ENCODE measurements at regions not wholly inside any gene's neighbourhood (a gene's known extent, or its start where the extent isn't known, plus 50 kb on each side); places are given as distances from the start of the nearest gene placed in this dataset.

DNA sequence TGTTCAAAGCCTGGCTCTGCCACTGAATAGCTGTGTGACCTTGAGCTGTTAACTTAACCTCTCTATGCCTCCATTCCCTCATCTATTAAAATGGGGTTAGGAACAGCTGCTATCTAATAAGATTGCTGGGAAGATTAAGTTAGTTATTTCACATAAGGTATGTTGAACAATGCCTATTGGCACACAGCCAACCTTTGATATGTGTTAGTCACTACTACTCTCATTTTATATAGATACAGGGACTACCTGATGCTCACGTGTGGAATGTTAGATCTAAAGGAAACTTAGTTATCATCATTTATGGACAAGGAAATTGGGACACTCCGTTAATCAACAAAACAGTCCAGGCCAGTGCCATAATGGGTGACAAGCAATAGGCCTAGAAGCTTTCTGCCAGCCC, 332.4 kb upstream of the PPP2R3A start:
- no peak overlapping the region for H3K4me3 ChIP-seq (ENCODE audit: low read length in 2 of 2)
- no peak overlapping the region for H3K27ac ChIP-seq (ENCODE audit: low read depth in 1 of 2, low read length in 2 of 2)
- no peaks in the 10 kb centered on the region for H3K36me3 ChIP-seq (ENCODE audit: control insufficient read depth in 1 of 2, insufficient read depth in 2 of 2, low read length in 1 of 2)
- ATAC-seq (ENCODE audit: low FRiP score): no peak
- no peaks in the 10 kb centered on the region for H3K27me3 ChIP-seq (ENCODE audit: control insufficient read depth in 1 of 2, insufficient read depth in 2 of 2, low read length in 1 of 2)
- 83 to 90% methylated on average over 2 of the region's 2 CpGs for WGBS, 2 donors
- intact Hi-C loops (cut with DNase I): no loop called here
- H3K9me3 ChIP-seq (ENCODE audit: control insufficient read depth, low read length): peaks cover 3% of the 10 kb centered on the region
- DNase-seq: no peak
- no peaks in the 10 kb centered on the region for H3K4me1 ChIP-seq (ENCODE audit: control insufficient read depth in 1 of 2, insufficient read depth in 2 of 2, low read length in 2 of 2)

DNA sequence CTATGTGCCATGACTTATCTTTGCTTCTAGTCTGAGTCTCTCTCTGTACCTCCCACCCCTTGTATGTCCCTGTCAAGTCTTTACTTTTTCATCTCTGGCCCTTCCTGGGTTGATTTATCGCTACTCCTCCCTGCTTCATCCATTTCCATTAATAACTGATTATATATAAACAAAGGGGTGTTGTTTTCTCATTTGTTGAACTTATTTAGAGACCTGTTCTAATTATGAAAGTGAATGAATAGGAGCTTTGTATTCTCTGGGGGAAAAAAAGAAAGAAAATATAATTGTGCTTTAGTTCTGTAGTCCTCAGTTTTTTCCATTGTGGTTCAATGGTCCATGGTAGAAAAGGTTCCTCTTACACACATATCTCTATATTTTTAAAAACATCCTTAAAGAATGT, 328.9 kb upstream of the PPP2R3A start:
- Histone ChIP-seq H3K4me1 (ENCODE audit: control insufficient read depth in 1 of 2, insufficient read depth in 2 of 2, low read length in 2 of 2) (no peaks in the 10 kb centered on the region), H3K36me3 (ENCODE audit: control insufficient read depth in 1 of 2, insufficient read depth in 2 of 2, low read length in 1 of 2) (no peaks in the 10 kb centered on the region), H3K4me3 (ENCODE audit: low read length in 2 of 2) (no peak overlapping the region), H3K27ac (ENCODE audit: low read depth in 1 of 2, low read length in 2 of 2) (no peak overlapping the region), H3K27me3 (ENCODE audit: control insufficient read depth in 1 of 2, insufficient read depth in 2 of 2, low read length in 1 of 2) (no peaks in the 10 kb centered on the region), H3K9me3 (ENCODE audit: control insufficient read depth, low read length) (peaks cover 1% of the 10 kb centered on the region)
- no peak for DNase-seq
- no peak for ATAC-seq (ENCODE audit: low FRiP score)
- intact Hi-C loops (cut with DNase I): no loop called here
- WGBS, 2 donors: 83 to 91% methylated on average over 1 of the region's 1 CpG

DNA sequence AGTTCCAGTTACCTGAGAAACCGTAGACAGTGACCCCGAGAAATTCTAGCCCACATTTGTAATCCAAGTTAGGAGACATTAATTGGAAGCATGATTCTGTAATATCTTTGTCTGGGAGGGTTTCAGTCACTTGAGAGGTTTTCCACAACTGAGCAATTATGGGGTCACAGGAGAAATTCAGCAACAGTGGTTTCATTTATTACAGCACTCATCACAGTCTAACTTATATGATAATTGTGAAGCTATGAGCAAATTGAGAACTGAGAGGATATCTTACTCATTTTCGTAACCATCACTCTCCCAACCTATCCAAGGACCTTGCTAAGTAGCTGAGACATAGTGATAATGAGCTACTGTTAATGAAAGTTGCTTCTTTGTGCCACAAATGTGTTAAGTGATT, 328.5 kb upstream of the PPP2R3A start:
- Histone ChIP-seq H3K4me1 (ENCODE audit: control insufficient read depth in 1 of 2, insufficient read depth in 2 of 2, low read length in 2 of 2) (no peaks in the 10 kb centered on the region), H3K4me3 (ENCODE audit: low read length in 2 of 2) (no peak overlapping the region), H3K9me3 (ENCODE audit: control insufficient read depth, low read length) (peaks cover 1% of the 10 kb centered on the region), H3K27ac (ENCODE audit: low read depth in 1 of 2, low read length in 2 of 2) (no peak overlapping the region), H3K27me3 (ENCODE audit: control insufficient read depth in 1 of 2, insufficient read depth in 2 of 2, low read length in 1 of 2) (no peaks in the 10 kb centered on the region), H3K36me3 (ENCODE audit: control insufficient read depth in 1 of 2, insufficient read depth in 2 of 2, low read length in 1 of 2) (no peaks in the 10 kb centered on the region)
- ATAC-seq (ENCODE audit: low FRiP score) (no peak), DNase-seq (no peak)
- WGBS, 2 donors: 72 to 73% methylated on average over 3 of the region's 3 CpGs
- intact Hi-C loops (cut with DNase I): no loop called here

DNA sequence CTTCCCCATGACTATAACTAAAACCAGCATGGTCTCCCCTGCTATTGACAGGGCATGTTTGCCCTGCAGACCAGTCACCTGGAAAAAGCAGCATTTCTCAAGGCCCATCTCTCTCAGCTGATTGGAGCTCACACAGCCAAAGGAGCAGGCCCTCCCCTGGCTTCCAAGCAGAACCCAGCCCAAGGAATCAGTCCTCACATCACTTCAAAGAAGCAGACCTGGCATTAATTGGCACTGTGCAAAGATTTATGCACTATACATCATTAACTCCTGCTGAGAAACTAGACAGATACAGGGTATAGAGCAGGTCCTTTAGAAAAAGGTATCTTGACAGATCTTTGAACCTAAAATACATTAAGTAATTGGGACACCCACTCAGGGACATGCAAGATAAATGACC, 323.8 kb upstream of the PPP2R3A start:
- Histone ChIP-seq H3K9me3 (ENCODE audit: control insufficient read depth, low read length) (peaks cover 1% of the 10 kb centered on the region), H3K27ac (ENCODE audit: low read depth in 1 of 2, low read length in 2 of 2) (no peak overlapping the region), H3K4me1 (ENCODE audit: control insufficient read depth in 1 of 2, insufficient read depth in 2 of 2, low read length in 2 of 2) (no peaks in the 10 kb centered on the region), H3K36me3 (ENCODE audit: control insufficient read depth in 1 of 2, insufficient read depth in 2 of 2, low read length in 1 of 2) (no peaks in the 10 kb centered on the region), H3K4me3 (ENCODE audit: low read length in 2 of 2) (no peak overlapping the region), H3K27me3 (ENCODE audit: control insufficient read depth in 1 of 2, insufficient read depth in 2 of 2, low read length in 1 of 2) (no peaks in the 10 kb centered on the region)
- no peak for DNase-seq
- ATAC-seq (ENCODE audit: low FRiP score): no peak
- intact Hi-C loops (cut with DNase I): no loop called here

DNA sequence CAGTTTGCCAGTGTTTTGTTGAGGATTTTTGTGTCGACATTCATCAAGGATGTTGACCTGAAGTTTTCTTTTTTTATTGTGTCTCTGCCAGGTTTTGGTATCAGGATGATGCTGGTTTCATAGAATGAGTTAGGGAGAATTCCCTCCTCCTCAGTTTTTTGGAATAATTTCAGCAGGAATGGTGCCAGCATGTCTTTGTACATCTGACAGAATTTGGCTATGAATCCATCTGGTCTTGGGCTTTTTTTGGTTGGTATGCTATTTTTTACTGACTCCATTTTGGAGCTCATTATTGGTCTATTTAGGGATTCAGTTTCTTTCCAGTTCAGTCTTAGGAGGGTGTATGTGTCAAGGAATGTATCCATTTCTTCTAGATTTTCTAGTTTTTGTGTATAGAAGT, 320.0 kb upstream of the PPP2R3A start:
- ATAC-seq (ENCODE audit: low FRiP score): no peak
- intact Hi-C loops (cut with DNase I): no loop called here

DNA sequence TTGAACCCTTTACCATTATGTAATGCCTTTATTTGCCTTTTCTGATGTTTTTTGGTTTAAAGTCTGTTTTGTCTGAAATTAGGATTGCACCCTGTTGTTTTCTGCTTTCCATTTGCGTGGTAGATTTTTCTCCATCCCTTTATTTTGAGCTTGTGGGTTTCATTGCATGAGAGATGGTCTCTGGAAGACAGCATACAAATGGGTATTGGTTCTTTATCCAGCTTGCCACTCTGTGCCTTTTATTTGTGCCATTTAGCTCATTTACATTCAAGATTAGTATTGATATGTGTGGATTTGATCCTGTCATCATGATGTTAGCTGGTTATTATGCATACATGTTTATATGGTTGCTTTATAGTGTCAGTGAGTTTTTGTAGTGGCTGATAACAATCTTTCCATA, 318.7 kb upstream of the PPP2R3A start:
- no peaks in the 10 kb centered on the region for H3K36me3 ChIP-seq (ENCODE audit: control insufficient read depth in 1 of 2, insufficient read depth in 2 of 2, low read length in 1 of 2)
- no peaks in the 10 kb centered on the region for H3K4me1 ChIP-seq (ENCODE audit: control insufficient read depth in 1 of 2, insufficient read depth in 2 of 2, low read length in 2 of 2)
- 54 to 69% methylated on average over 1 of the region's 1 CpG for WGBS, 2 donors
- no peak overlapping the region for H3K4me3 ChIP-seq (ENCODE audit: low read length in 2 of 2)
- H3K27me3 ChIP-seq (ENCODE audit: control insufficient read depth in 1 of 2, insufficient read depth in 2 of 2, low read length in 1 of 2): peaks cover 0 to 1% of the 10 kb centered on the region in 2 donors
- intact Hi-C loops (cut with DNase I): no loop called here
- DNase-seq: no peak
- peaks cover 4% of the 10 kb centered on the region for H3K9me3 ChIP-seq (ENCODE audit: control insufficient read depth, low read length)
- H3K27ac ChIP-seq (ENCODE audit: low read depth in 1 of 2, low read length in 2 of 2): no peak overlapping the region
- no peak for ATAC-seq (ENCODE audit: low FRiP score)

More for the DNA sequence above, 320.0 kb upstream of the PPP2R3A start:
- DNase-seq: no peak
- H3K36me3 ChIP-seq (ENCODE audit: control insufficient read depth in 1 of 2, insufficient read depth in 2 of 2, low read length in 1 of 2): no peaks in the 10 kb centered on the region
- H3K9me3 ChIP-seq (ENCODE audit: control insufficient read depth, low read length): peaks cover 1% of the 10 kb centered on the region
- H3K4me3 ChIP-seq (ENCODE audit: low read length in 2 of 2): no peak overlapping the region
- no peaks in the 10 kb centered on the region for H3K4me1 ChIP-seq (ENCODE audit: control insufficient read depth in 1 of 2, insufficient read depth in 2 of 2, low read length in 2 of 2)
- no peak overlapping the region for H3K27ac ChIP-seq (ENCODE audit: low read depth in 1 of 2, low read length in 2 of 2)
- H3K27me3 ChIP-seq (ENCODE audit: control insufficient read depth in 1 of 2, insufficient read depth in 2 of 2, low read length in 1 of 2): no peaks in the 10 kb centered on the region
- 85% methylated on average over 1 of the region's 1 CpG for WGBS, 2 donors

DNA sequence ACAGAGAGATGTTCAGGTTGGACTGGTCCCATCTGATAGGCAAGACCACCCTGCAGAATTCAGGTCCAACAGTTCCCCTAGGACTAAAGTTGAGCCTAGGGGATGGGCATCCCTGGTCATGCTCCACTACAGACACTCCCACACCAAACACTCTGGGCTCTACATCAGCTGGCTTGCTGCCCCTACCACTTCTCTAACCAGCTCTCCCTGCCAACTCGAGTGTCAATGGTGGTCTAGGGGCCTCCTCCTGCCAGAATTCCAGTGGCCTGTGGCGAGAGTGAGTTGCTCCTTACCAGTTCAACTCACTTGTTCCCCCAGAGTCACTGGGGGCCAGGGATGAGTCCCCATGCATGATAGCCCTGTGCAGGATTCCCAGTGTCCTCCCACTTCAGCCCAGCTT, 316.2 kb upstream of the PPP2R3A start:
- no peak overlapping the region for H3K27ac ChIP-seq (ENCODE audit: low read depth in 1 of 2, low read length in 2 of 2)
- DNase-seq (no peak), ATAC-seq (ENCODE audit: low FRiP score) (no peak)
- no peaks in the 10 kb centered on the region for H3K4me1 ChIP-seq (ENCODE audit: control insufficient read depth in 1 of 2, insufficient read depth in 2 of 2, low read length in 2 of 2)
- H3K27me3 ChIP-seq (ENCODE audit: control insufficient read depth in 1 of 2, insufficient read depth in 2 of 2, low read length in 1 of 2): peaks cover 0 to 1% of the 10 kb centered on the region in 2 donors
- no peaks in the 10 kb centered on the region for H3K36me3 ChIP-seq (ENCODE audit: control insufficient read depth in 1 of 2, insufficient read depth in 2 of 2, low read length in 1 of 2)
- H3K9me3 ChIP-seq (ENCODE audit: control insufficient read depth, low read length): peaks cover 5% of the 10 kb centered on the region
- intact Hi-C loops (cut with DNase I): no loop called here
- WGBS, 2 donors: 65 to 67% methylated on average over 2 of the region's 2 CpGs
- no peak overlapping the region for H3K4me3 ChIP-seq (ENCODE audit: low read length in 2 of 2)

DNA sequence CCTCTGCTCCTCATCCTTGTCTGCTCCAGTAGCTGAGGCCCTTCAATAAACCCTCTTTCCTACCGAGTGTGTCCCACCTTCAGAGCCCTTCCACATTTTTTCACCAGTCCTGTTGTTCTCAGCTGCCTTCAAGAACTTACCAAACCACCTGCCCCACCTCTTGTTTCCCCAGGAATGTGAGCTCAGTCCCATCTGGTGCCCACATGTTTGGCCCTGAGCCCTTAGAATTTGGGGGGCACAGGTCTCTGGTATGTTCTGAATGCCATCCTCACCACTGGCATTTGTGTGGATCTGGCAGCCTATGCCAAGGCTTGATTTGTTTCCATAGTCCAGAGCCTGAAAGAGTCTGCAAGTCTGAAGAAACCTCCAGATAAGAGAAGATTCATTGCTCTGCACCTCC, 315.2 kb upstream of the PPP2R3A start:
- H3K4me1 ChIP-seq (ENCODE audit: control insufficient read depth in 1 of 2, insufficient read depth in 2 of 2, low read length in 2 of 2): no peaks in the 10 kb centered on the region
- 65 to 81% methylated on average over 1 of the region's 1 CpG for WGBS, 2 donors
- H3K27me3 ChIP-seq (ENCODE audit: control insufficient read depth in 1 of 2, insufficient read depth in 2 of 2, low read length in 1 of 2): peaks cover 0 to 1% of the 10 kb centered on the region in 2 donors
- no peak overlapping the region for H3K4me3 ChIP-seq (ENCODE audit: low read length in 2 of 2)
- ATAC-seq (ENCODE audit: low FRiP score): no peak
- no peak for DNase-seq
- no peak overlapping the region for H3K27ac ChIP-seq (ENCODE audit: low read depth in 1 of 2, low read length in 2 of 2)
- H3K36me3 ChIP-seq (ENCODE audit: control insufficient read depth in 1 of 2, insufficient read depth in 2 of 2, low read length in 1 of 2): no peaks in the 10 kb centered on the region
- H3K9me3 ChIP-seq (ENCODE audit: control insufficient read depth, low read length): peaks cover 5% of the 10 kb centered on the region
- intact Hi-C loops (cut with DNase I): no loop called here

DNA sequence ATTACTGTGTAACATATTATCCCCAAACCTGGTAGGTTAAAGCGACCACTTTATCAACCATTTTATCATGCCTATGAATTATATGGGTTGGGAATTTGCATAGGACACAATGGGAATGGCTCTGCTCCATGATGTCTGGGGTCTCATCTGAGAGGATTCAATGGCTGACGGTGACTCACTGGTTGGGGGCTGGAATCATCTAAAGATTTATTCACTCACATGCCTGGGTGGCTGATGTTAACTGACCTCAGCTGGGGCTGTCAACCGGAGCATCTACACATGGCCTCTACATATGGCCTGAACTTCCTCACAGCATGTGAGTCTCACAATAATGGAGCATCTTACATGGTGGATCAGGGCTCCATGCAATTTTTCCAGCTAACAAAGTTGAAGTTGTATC, 313.1 kb upstream of the PPP2R3A start:
- 47 to 51% methylated on average over 3 of the region's 3 CpGs for WGBS, 2 donors
- Histone ChIP-seq H3K27me3 (ENCODE audit: control insufficient read depth in 1 of 2, insufficient read depth in 2 of 2, low read length in 1 of 2) (peaks cover 0 to 1% of the 10 kb centered on the region in 2 donors), H3K4me1 (ENCODE audit: control insufficient read depth in 1 of 2, insufficient read depth in 2 of 2, low read length in 2 of 2) (no peaks in the 10 kb centered on the region), H3K4me3 (ENCODE audit: low read length in 2 of 2) (no peak overlapping the region), H3K36me3 (ENCODE audit: control insufficient read depth in 1 of 2, insufficient read depth in 2 of 2, low read length in 1 of 2) (no peaks in the 10 kb centered on the region), H3K9me3 (ENCODE audit: control insufficient read depth, low read length) (peaks cover 5% of the 10 kb centered on the region), H3K27ac (ENCODE audit: low read depth in 1 of 2, low read length in 2 of 2) (no peak overlapping the region)
- DNase-seq (no peak), ATAC-seq (ENCODE audit: low FRiP score) (no peak)
- intact Hi-C loops (cut with DNase I): no loop called here

All from aorta (tissue), 5 donors.